ENCODE measurements at regions not wholly inside any gene's neighbourhood (a gene's known extent, or its start where the extent isn't known, plus 50 kb on each side); places are given as distances from the start of the nearest gene placed in this dataset.

DNA sequence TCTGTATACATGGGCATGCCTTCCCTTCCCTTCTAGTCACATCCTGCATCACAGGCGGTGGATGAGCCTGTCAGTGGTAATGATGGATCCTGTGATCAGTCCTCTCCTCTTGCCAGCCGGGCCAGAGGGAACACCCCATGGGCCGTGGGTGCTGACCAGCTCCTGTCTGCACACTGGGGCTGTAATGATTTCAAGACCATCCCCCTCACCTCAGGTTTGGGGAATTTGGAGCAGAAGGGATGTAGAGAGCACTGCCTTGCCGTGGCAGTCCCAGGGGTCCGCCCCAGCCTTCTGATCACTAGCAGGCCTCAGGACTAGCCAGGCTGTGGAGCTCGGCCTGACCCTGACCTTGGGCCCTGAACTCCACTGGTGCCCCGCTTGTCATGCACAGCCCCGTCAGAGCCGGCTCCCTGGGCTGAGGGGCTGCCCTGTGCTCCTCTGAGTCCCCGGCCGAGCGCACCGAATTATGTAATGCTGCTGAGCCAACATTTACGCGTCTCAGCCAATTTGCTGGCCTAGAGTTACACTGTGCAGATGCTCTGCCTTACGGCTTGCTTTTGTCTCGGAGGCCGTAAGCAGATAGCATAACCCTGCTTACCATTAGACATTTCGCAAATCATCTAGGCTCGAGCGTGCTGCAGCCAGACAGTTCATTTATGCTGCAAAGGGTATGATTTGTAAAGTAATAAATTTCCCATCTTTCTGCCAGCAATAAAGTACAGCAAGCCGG is 155.3 kb downstream of the MACROH2A1 start (continued):
- TF ChIP-seq, protein P1, sequence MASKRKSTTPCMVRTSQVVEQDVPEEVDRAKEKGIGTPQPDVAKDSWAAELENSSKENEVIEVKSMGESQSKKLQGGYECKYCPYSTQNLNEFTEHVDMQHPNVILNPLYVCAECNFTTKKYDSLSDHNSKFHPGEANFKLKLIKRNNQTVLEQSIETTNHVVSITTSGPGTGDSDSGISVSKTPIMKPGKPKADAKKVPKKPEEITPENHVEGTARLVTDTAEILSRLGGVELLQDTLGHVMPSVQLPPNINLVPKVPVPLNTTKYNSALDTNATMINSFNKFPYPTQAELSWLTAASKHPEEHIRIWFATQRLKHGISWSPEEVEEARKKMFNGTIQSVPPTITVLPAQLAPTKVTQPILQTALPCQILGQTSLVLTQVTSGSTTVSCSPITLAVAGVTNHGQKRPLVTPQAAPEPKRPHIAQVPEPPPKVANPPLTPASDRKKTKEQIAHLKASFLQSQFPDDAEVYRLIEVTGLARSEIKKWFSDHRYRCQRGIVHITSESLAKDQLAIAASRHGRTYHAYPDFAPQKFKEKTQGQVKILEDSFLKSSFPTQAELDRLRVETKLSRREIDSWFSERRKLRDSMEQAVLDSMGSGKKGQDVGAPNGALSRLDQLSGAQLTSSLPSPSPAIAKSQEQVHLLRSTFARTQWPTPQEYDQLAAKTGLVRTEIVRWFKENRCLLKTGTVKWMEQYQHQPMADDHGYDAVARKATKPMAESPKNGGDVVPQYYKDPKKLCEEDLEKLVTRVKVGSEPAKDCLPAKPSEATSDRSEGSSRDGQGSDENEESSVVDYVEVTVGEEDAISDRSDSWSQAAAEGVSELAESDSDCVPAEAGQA (IDR thresholded peaks at IDR 0.05; ENCODE audit: low read depth), result no peak
- TF ChIP-seq, protein P1 (CRISPR knock-in tag; IDR thresholded peaks at IDR 0.05; ENCODE audit: borderline replicate concordance), result no peak
- TF ChIP-seq BCL6 (CRISPR knock-in tag; IDR thresholded peaks at IDR 0.05), result peak; percentile 64
- TF ChIP-seq, protein P2, sequence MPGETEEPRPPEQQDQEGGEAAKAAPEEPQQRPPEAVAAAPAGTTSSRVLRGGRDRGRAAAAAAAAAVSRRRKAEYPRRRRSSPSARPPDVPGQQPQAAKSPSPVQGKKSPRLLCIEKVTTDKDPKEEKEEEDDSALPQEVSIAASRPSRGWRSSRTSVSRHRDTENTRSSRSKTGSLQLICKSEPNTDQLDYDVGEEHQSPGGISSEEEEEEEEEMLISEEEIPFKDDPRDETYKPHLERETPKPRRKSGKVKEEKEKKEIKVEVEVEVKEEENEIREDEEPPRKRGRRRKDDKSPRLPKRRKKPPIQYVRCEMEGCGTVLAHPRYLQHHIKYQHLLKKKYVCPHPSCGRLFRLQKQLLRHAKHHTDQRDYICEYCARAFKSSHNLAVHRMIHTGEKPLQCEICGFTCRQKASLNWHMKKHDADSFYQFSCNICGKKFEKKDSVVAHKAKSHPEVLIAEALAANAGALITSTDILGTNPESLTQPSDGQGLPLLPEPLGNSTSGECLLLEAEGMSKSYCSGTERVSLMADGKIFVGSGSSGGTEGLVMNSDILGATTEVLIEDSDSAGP (CRISPR knock-in tag; IDR thresholded peaks at IDR 0.05; ENCODE audit: borderline replicate concordance), result peak; percentile 44
- TF ChIP-seq ZNF619 (CRISPR knock-in tag; IDR thresholded peaks at IDR 0.05), result no peak
- TF ChIP-seq AGO2 (optimal IDR thresholded peaks at IDR 0.05; ENCODE audit: low read depth, low read length), result no peak
- TF ChIP-seq ZNF230 (CRISPR knock-in tag; IDR thresholded peaks at IDR 0.05), result no peak
- TF ChIP-seq PITX1 (CRISPR knock-in tag; IDR thresholded peaks at IDR 0.05), result no peak; the same call in 1 of the 2 replicates
- TF ChIP-seq MIXL1 (CRISPR knock-in tag; IDR thresholded peaks at IDR 0.05), result no peak
- no peak for TF ChIP-seq EP300 (IDR thresholded peaks at IDR 0.05; ENCODE audit: low read depth in 2 of 2, low read length in 2 of 2)
- no peak for TF ChIP-seq EP300 (CRISPR knock-in tag; IDR thresholded peaks at IDR 0.05; ENCODE audit: borderline replicate concordance)
- no peak for TF ChIP-seq TBL1XR1 (IDR thresholded peaks at IDR 0.05; ENCODE audit: borderline replicate concordance, low read length, partially characterized antibody)
- TF ChIP-seq TEAD2 (CRISPR knock-in tag; IDR thresholded peaks at IDR 0.05), result no peak
- no peak for TF ChIP-seq AGO1 (IDR thresholded peaks at IDR 0.05; ENCODE audit: low read depth, low read length, poor library complexity, severe bottlenecking)
- TF ChIP-seq KAT7 (CRISPR knock-in tag; IDR thresholded peaks at IDR 0.05; ENCODE audit: borderline replicate concordance), result no peak
- TF ChIP-seq CHD2 (IDR thresholded peaks at IDR 0.05; ENCODE audit: low read depth, low read length), result no peak
- no peak; the same call in 1 of the 2 replicates for TF ChIP-seq MED1 (CRISPR knock-in tag; IDR thresholded peaks at IDR 0.05)
- TF ChIP-seq TEAD3 (CRISPR knock-in tag; optimal IDR thresholded peaks at IDR 0.05; ENCODE audit: borderline replicate concordance), result peak; percentile 35
- TF ChIP-seq ZNF766 (CRISPR knock-in tag; IDR thresholded peaks at IDR 0.05; ENCODE audit: borderline replicate concordance), result no peak
- TF ChIP-seq FOXK2 (IDR thresholded peaks at IDR 0.05), result no peak
- no peak for TF ChIP-seq GATA4 (IDR thresholded peaks at IDR 0.05; ENCODE audit: borderline replicate concordance, low read depth)

Measured in HepG2 (cell line).